Panc1 (cell line): ENCODE measurements at regions not wholly inside any gene's neighbourhood (a gene's known extent, or its start where the extent isn't known, plus 50 kb on each side); places are given as distances from the start of the nearest gene placed in this dataset.
A peak's percentile ranks its signal among the peaks of the same experiment; 100 is the strongest.

ENCODE experiments used
- ATAC-seq: fragments of 200-7000 bp; cut with Tn5 transposase; 2 replicates; pipeline ENCODE4 v1.9.1; 2020; ENCODE audit warnings: mild to moderate bottlenecking, moderate library complexity
- BruUV-seq: library from RNA; stranded (reverse); fragments of 400-500 nt; replicated peaks from 2 replicates; lab custom pipeline; 2021; lab: Mats Ljungman, UMichigan
- CTCF ChIA-PET: fragments of 300-600 bp; sonication (Branson Sonifier 250); formaldehyde crosslinking; loops from one replicate; lab custom pipeline; 2022; ENCODE audit warnings: antibody characterized with exemption; lab: Charles Lee
- POLR2A ChIA-PET: fragments of 300-600 bp; sonication (Branson Sonifier 250); formaldehyde crosslinking; loops from one replicate; lab custom pipeline; 2022; ENCODE audit warnings: antibody characterized with exemption; lab: Charles Lee
- DNase-seq: peaks from one replicate; pipeline ENCODE4 v3.0.0-alpha.2; 2010; ENCODE audit warnings: low read depth, low spot score
- H3K27ac ChIP-seq: 2 replicates; pipeline ENCODE4 v1.5.1; 2011; ENCODE audit warnings: mild to moderate bottlenecking, low read length, inconsistent platforms
- H3K27me3 ChIP-seq: fragments of 200-500 bp; sonication (Bioruptor generic); 2 replicates; pipeline ENCODE4 v1.6.0; 2014; ENCODE audit warnings: low read length, inconsistent platforms; ENCODE audit not compliant: control insufficient read depth, insufficient read depth
- H3K36me3 ChIP-seq: fragments of 200-500 bp; sonication (Bioruptor generic); 2 replicates; pipeline ENCODE4 v1.5.1; 2014; ENCODE audit warnings: inconsistent platforms, mild to moderate bottlenecking, low read length, moderate library complexity; ENCODE audit not compliant: control insufficient read depth, insufficient read depth
- H3K4me1 ChIP-seq: 2 replicates; pipeline ENCODE4 v1.5.1; 2011; ENCODE audit warnings: inconsistent platforms, mild to moderate bottlenecking, low read length, moderate library complexity; ENCODE audit not compliant: control insufficient read depth, insufficient read depth
- H3K4me3 ChIP-seq, 2 experiments: 2 replicates each; pipeline ENCODE4 v1.5.1; 2011 to 2012; ENCODE audit warnings: low read depth in 2 of 2, low read length in 2 of 2, mild to moderate bottlenecking in 2 of 2, inconsistent platforms in 1 of 2, moderate library complexity in 1 of 2
- H3K9me3 ChIP-seq: fragments of 200-500 bp; sonication (Bioruptor generic); 2 replicates; pipeline ENCODE4 v1.5.1; 2014; ENCODE audit warnings: low read depth, mild to moderate bottlenecking, inconsistent platforms, low read length, moderate library complexity; ENCODE audit not compliant: control insufficient read depth, insufficient read depth
- POLR2AphosphoS5 ChIP-seq: IDR thresholded peaks from 2 replicates; pipeline ENCODE4 v1.6.1; 2012; ENCODE audit warnings: mild to moderate bottlenecking, low read depth, low read length, moderate library complexity
- SIN3A ChIP-seq: IDR thresholded peaks from 2 replicates; pipeline ENCODE4 v1.6.1; 2012; ENCODE audit warnings: low read depth, mild to moderate bottlenecking, low read length, moderate library complexity, borderline replicate concordance; ENCODE audit not compliant: insufficient read depth
- TCF7L2 ChIP-seq: IDR thresholded peaks from 2 replicates; pipeline ENCODE4 v1.6.1; 2011; ENCODE audit warnings: mild to moderate bottlenecking, low read depth, low read length, inconsistent platforms
- in situ Hi-C: cut with HindIII; loops from 2 replicates; pipeline ENCODE4 v1.10.0; 2016; ENCODE audit warnings: low sequenced_read_pairs, low pct_unique_long_range_greater_than_20kb
- intact Hi-C: fragments of 100-400 bp; cut with micrococcal nuclease; formaldehyde crosslinking; loops from one replicate; pipeline ENCODE4 v1.10.0; 2022; ENCODE audit not compliant: unreplicated experiment
- TF ChIP-seq, protein P1 (sequence below), 2 experiments: IDR thresholded peaks; 2 replicates each; pipeline ENCODE4 v1.6.1; 2011 to 2012; ENCODE audit warnings: low read depth in 2 of 2, control low read depth in 1 of 2, low read length in 1 of 2, mild to moderate bottlenecking in 1 of 2, moderate library complexity in 1 of 2; ENCODE audit not compliant: insufficient read depth in 1 of 2
- TF ChIP-seq, protein P2 (sequence below): fragments of 450-650 bp; IDR thresholded peaks from 2 replicates; pipeline ENCODE4 v1.5.1; 2017; ENCODE audit warnings: mild to moderate bottlenecking

DNA sequence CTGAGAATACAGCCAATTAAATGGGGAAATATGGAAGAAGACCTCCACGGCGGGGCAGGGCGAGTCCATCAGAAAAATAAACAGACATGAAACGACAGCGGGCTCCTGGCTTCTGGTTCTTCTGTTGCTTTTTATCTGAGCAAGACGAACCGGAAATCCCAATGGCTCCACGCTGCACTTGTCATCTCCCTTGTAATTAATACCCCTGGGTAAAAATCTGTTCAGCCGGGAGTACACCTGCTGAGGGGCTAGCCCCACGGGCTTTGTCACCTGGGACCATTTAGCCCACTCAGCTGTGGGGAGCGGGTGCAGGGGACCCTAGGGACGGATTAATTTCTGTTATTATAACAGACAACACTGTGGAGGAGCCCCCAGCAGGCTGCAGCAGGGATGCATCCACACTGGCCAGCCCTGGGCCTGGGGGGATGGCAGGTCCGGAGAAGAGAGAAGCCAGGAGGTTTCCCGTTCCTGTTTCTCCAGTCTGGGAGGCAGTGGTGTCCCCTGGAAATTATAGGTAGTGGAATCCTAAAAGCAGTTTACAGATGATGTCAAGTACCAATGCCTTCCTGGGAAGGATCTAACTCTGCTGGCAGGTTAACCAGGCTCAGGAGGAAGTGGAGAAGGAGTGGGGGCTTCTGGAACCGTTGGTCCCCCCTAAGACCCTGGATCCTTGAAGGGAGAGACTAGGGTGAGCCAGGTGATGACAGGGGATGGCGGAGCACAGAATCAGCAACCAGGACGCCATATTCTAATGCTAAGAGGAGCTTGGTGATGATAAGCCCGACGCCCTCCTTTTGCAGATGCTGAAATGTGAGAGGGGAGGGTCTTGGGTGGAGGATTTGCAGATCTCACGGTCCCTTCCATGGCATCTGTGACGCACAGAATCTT, 566.1 kb downstream of the PTPRU start:
- in situ Hi-C loops, result no loop called here
- CTCF ChIA-PET, result no interaction called here

DNA sequence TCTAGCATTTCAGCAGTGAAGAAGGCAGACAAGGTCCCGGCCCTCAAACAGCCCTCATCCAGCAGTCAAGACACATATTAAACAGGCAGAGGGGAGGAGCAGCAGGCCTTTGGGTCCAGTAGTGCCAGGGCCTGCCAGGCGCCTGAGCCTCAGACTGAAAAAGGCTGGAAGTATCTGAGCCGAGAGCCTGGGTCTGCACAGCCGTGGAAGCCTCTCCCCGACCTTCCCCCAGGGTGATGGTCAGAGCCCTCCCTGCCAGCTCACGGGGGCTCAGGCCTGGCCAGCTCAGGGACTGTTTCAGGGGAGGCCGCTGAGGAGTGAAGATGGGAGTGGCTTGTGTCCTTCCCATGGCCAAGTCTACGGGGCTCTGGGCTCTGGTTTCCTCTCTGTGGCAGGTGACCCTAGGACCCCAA, 565.2 kb downstream of the PTPRU start:
- no peaks in the 10 kb centered on the region for H3K9me3 ChIP-seq
- BruUV-seq, result no TSS peak
- H3K27me3 ChIP-seq, result no peaks in the 10 kb centered on the region
- H3K4me3 ChIP-seq, result no peak overlapping the region
- H3K36me3 ChIP-seq, result no peaks in the 10 kb centered on the region
- DNase-seq, result no peak
- no peak overlapping the region for H3K27ac ChIP-seq
- intact Hi-C loops (no loop called here), in situ Hi-C loops (no loop called here)
- POLR2A ChIA-PET, result no interaction called here
- ATAC-seq, result peak; percentile 21; the same call in 1 of the 2 replicates
- TF ChIP-seq, protein P1, sequence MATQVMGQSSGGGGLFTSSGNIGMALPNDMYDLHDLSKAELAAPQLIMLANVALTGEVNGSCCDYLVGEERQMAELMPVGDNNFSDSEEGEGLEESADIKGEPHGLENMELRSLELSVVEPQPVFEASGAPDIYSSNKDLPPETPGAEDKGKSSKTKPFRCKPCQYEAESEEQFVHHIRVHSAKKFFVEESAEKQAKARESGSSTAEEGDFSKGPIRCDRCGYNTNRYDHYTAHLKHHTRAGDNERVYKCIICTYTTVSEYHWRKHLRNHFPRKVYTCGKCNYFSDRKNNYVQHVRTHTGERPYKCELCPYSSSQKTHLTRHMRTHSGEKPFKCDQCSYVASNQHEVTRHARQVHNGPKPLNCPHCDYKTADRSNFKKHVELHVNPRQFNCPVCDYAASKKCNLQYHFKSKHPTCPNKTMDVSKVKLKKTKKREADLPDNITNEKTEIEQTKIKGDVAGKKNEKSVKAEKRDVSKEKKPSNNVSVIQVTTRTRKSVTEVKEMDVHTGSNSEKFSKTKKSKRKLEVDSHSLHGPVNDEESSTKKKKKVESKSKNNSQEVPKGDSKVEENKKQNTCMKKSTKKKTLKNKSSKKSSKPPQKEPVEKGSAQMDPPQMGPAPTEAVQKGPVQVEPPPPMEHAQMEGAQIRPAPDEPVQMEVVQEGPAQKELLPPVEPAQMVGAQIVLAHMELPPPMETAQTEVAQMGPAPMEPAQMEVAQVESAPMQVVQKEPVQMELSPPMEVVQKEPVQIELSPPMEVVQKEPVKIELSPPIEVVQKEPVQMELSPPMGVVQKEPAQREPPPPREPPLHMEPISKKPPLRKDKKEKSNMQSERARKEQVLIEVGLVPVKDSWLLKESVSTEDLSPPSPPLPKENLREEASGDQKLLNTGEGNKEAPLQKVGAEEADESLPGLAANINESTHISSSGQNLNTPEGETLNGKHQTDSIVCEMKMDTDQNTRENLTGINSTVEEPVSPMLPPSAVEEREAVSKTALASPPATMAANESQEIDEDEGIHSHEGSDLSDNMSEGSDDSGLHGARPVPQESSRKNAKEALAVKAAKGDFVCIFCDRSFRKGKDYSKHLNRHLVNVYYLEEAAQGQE (IDR thresholded peaks at IDR 0.05; ENCODE audit: insufficient read depth in 1 of 2, low read depth in 2 of 2, low read length in 1 of 2), result no peak
- no peak for TF ChIP-seq POLR2AphosphoS5
- TF ChIP-seq, protein P2, sequence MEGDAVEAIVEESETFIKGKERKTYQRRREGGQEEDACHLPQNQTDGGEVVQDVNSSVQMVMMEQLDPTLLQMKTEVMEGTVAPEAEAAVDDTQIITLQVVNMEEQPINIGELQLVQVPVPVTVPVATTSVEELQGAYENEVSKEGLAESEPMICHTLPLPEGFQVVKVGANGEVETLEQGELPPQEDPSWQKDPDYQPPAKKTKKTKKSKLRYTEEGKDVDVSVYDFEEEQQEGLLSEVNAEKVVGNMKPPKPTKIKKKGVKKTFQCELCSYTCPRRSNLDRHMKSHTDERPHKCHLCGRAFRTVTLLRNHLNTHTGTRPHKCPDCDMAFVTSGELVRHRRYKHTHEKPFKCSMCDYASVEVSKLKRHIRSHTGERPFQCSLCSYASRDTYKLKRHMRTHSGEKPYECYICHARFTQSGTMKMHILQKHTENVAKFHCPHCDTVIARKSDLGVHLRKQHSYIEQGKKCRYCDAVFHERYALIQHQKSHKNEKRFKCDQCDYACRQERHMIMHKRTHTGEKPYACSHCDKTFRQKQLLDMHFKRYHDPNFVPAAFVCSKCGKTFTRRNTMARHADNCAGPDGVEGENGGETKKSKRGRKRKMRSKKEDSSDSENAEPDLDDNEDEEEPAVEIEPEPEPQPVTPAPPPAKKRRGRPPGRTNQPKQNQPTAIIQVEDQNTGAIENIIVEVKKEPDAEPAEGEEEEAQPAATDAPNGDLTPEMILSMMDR, result no peak
- no peak for TF ChIP-seq SIN3A
- no peak for TF ChIP-seq TCF7L2
- CTCF ChIA-PET, result no interaction called here
- no peaks in the 10 kb centered on the region for H3K4me1 ChIP-seq

More for the DNA sequence above, 566.1 kb downstream of the PTPRU start:
- intact Hi-C loops, result no loop called here
- H3K9me3 ChIP-seq, result no peaks in the 10 kb centered on the region
- TF ChIP-seq, protein P1 (IDR thresholded peaks at IDR 0.05; ENCODE audit: insufficient read depth in 1 of 2, low read depth in 2 of 2, low read length in 1 of 2), result no peak
- no peak for TF ChIP-seq TCF7L2
- TF ChIP-seq, protein P2, result no peak
- no peak for TF ChIP-seq SIN3A
- TF ChIP-seq POLR2AphosphoS5, result no peak
- no peak overlapping the region for H3K27ac ChIP-seq
- no peaks in the 10 kb centered on the region for H3K27me3 ChIP-seq
- no TSS peak for BruUV-seq
- no peak overlapping the region for H3K4me3 ChIP-seq
- DNase-seq (no peak), ATAC-seq (no peak)
- H3K4me1 ChIP-seq, result no peaks in the 10 kb centered on the region
- POLR2A ChIA-PET, result no interaction called here
- H3K36me3 ChIP-seq, result no peaks in the 10 kb centered on the region
